ENCODE measurements at regions not wholly inside any gene's neighbourhood (a gene's known extent, or its start where the extent isn't known, plus 50 kb on each side); places are given as distances from the start of the nearest gene placed in this dataset.

GRCh38 chr6:93820465-93821082 is 401.2 kb upstream of the EPHA7 start (continued):
- no peak for TF ChIP-seq CREB3 (CRISPR knock-in tag; IDR thresholded peaks at IDR 0.05)
- no peak for TF ChIP-seq HNRNPL (IDR thresholded peaks at IDR 0.05; ENCODE audit: low read depth, low read length)
- no peak for TF ChIP-seq FOXJ3 (CRISPR knock-in tag; IDR thresholded peaks at IDR 0.05; ENCODE audit: borderline replicate concordance)
- no peak for TF ChIP-seq ZNF546 (CRISPR knock-in tag; conservative IDR thresholded peaks at IDR 0.05)
- no peak for TF ChIP-seq ZFYVE20 (CRISPR knock-in tag; IDR thresholded peaks at IDR 0.05; ENCODE audit: borderline replicate concordance, low read depth)
- TF ChIP-seq, protein P1, sequence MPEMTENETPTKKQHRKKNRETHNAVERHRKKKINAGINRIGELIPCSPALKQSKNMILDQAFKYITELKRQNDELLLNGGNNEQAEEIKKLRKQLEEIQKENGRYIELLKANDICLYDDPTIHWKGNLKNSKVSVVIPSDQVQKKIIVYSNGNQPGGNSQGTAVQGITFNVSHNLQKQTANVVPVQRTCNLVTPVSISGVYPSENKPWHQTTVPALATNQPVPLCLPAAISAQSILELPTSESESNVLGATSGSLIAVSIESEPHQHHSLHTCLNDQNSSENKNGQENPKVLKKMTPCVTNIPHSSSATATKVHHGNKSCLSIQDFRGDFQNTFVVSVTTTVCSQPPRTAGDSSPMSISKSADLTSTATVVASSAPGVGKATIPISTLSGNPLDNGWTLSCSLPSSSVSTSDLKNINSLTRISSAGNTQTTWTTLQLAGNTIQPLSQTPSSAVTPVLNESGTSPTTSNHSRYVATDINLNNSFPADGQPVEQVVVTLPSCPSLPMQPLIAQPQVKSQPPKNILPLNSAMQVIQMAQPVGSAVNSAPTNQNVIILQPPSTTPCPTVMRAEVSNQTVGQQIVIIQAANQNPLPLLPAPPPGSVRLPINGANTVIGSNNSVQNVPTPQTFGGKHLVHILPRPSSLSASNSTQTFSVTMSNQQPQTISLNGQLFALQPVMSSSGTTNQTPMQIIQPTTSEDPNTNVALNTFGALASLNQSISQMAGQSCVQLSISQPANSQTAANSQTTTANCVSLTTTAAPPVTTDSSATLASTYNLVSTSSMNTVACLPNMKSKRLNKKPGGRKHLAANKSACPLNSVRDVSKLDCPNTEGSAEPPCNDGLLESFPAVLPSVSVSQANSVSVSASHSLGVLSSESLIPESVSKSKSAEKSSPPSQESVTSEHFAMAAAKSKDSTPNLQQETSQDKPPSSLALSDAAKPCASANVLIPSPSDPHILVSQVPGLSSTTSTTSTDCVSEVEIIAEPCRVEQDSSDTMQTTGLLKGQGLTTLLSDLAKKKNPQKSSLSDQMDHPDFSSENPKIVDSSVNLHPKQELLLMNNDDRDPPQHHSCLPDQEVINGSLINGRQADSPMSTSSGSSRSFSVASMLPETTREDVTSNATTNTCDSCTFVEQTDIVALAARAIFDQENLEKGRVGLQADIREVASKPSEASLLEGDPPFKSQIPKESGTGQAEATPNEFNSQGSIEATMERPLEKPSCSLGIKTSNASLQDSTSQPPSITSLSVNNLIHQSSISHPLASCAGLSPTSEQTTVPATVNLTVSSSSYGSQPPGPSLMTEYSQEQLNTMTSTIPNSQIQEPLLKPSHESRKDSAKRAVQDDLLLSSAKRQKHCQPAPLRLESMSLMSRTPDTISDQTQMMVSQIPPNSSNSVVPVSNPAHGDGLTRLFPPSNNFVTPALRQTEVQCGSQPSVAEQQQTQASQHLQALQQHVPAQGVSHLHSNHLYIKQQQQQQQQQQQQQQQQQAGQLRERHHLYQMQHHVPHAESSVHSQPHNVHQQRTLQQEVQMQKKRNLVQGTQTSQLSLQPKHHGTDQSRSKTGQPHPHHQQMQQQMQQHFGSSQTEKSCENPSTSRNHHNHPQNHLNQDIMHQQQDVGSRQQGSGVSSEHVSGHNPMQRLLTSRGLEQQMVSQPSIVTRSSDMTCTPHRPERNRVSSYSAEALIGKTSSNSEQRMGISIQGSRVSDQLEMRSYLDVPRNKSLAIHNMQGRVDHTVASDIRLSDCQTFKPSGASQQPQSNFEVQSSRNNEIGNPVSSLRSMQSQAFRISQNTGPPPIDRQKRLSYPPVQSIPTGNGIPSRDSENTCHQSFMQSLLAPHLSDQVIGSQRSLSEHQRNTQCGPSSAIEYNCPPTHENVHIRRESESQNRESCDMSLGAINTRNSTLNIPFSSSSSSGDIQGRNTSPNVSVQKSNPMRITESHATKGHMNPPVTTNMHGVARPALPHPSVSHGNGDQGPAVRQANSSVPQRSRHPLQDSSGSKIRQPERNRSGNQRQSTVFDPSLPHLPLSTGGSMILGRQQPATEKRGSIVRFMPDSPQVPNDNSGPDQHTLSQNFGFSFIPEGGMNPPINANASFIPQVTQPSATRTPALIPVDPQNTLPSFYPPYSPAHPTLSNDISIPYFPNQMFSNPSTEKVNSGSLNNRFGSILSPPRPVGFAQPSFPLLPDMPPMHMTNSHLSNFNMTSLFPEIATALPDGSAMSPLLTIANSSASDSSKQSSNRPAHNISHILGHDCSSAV (CRISPR knock-in tag; IDR thresholded peaks at IDR 0.05; ENCODE audit: borderline replicate concordance): no peak
- TF ChIP-seq ZNF552 (CRISPR knock-in tag; IDR thresholded peaks at IDR 0.05; ENCODE audit: borderline replicate concordance): no peak
- TF ChIP-seq ZFP91 (CRISPR knock-in tag; IDR thresholded peaks at IDR 0.05; ENCODE audit: borderline replicate concordance): no peak

All from HepG2 (cell line).